H1 (cell line): ENCODE measurements at regions not wholly inside any gene's neighbourhood (a gene's known extent, or its start where the extent isn't known, plus 50 kb on each side); places are given as distances from the start of the nearest gene placed in this dataset.

ENCODE experiments used
- CBX8 ChIP-seq: fragments of 300-800, 300-1000 bp; sonication (generic); IDR thresholded peaks from 2 replicates; pipeline ENCODE4 v1.7.1; 2016; ENCODE audit warnings: low read depth, low read length, borderline replicate concordance
- CHD7 ChIP-seq: fragments of 300-600 bp; sonication (generic); IDR thresholded peaks from 2 replicates; pipeline ENCODE4 v1.7.1; 2012; ENCODE audit warnings: low read length, moderate library complexity, mild to moderate bottlenecking, inconsistent platforms; ENCODE audit not compliant: insufficient replicate concordance
- EGR1 ChIP-seq: IDR thresholded peaks from 2 replicates; pipeline ENCODE4 v1.6.1; 2011; ENCODE audit warnings: low read depth, low read length, borderline replicate concordance
- PHF8 ChIP-seq: fragments of 200-600 bp; sonication (generic); conservative IDR thresholded peaks from 2 replicates; pipeline ENCODE4 v1.7.1; 2012; ENCODE audit warnings: low read depth, mild to moderate bottlenecking, inconsistent platforms, low read length, moderate library complexity
- POLR2A ChIP-seq, 2 experiments: IDR thresholded peaks; 1 replicate in 1 of 2; 2 replicates in 1 of 2; pipeline ENCODE4 v1.6.1; 2011; ENCODE audit warnings: low read depth in 2 of 2, low read length in 2 of 2, mild to moderate bottlenecking in 2 of 2; ENCODE audit errors: control extremely low read depth in 1 of 2
- RBBP5 ChIP-seq: IDR thresholded peaks from 2 replicates; pipeline ENCODE4 v1.7.1; 2012; ENCODE audit warnings: low read depth, mild to moderate bottlenecking, inconsistent platforms, low read length, moderate library complexity, borderline replicate concordance
- TBP ChIP-seq: IDR thresholded peaks from 2 replicates; pipeline ENCODE4 v1.6.1; 2011; ENCODE audit warnings: low read depth, low read length, improper control_type of control experiment

DNA sequence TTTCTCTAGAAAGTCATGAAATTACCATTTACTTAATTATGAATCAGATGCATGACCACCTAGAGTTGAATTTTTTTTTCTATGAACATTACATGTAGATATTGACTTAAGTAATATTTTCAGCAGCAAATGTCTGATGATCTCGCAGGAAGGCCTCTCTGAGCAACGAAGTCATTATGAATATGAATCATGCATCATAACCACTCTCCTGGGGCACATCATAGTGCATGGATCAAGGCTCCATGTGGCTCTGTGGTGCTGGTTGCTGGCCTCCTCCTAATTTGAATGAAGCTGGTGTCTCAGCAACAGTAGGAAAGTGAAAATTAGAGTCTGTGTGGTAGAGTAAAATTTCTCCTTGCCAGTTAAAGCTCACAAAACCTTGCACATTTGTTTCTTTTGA is 121.4 kb upstream of the INHBA start (continued):
- TF ChIP-seq CHD7 (no peak), EGR1 (no peak), TBP (no peak), RBBP5 (no peak), POLR2A (IDR thresholded peaks at IDR 0.05; ENCODE audit: control extremely low read depth in 1 of 2, low read depth in 2 of 2, low read length in 2 of 2) (no peak), CBX8 (no peak), PHF8 (no peak)
- TF ChIP-seq, all 59 proteins: peak for 0
